Vagina (tissue), 2 donors: ENCODE measurements at regions not wholly inside any gene's neighbourhood (a gene's known extent, or its start where the extent isn't known, plus 50 kb on each side); places are given as distances from the start of the nearest gene placed in this dataset.
A peak's percentile ranks its signal among the peaks of the same experiment; 100 is the strongest.

ENCODE experiments used
- DNase-seq, 2 donors: peaks; one replicate each; pipeline ENCODE4 v3.0.0-alpha.2; 2017; ENCODE audit errors: extremely low spot score in 2 of 2
- H3K27ac ChIP-seq: fragments of 200-600 bp; sonication (generic); one replicate; pipeline ENCODE4 v1.5.1; 2019
- H3K27me3 ChIP-seq: fragments of 200-600 bp; sonication (generic); one replicate; pipeline ENCODE4 v1.5.1; 2019
- H3K36me3 ChIP-seq, 2 donors: fragments of 200-600 bp; sonication (generic); one replicate each; pipeline ENCODE4 v1.5.1; 2017 to 2019
- H3K4me1 ChIP-seq: fragments of 200-600 bp; sonication (generic); one replicate; pipeline ENCODE4 v1.5.1; 2019
- H3K4me3 ChIP-seq, 2 donors: fragments of 200-600 bp; sonication (generic); 1 replicate in 1 of 2; 2 replicates in 1 of 2; pipeline ENCODE4 v1.5.1; 2016 to 2019
- H3K9me3 ChIP-seq: fragments of 200-600 bp; sonication (generic); one replicate; pipeline ENCODE4 v1.5.1; 2019
- CTCF ChIP-seq, 3 experiments: fragments of 450-650 bp in 2 of 3; fragments of 200-600 bp in 1 of 3; sonication (generic) in 1 of 3; IDR thresholded peaks; one replicate each; pipeline ENCODE4 v1.5.1; 2017 to 2019; ENCODE audit warnings: antibody characterized with exemption in 3 of 3, mild to moderate bottlenecking in 2 of 3, moderate library complexity in 2 of 3
- POLR2A ChIP-seq, 2 donors: fragments of 450-650 bp; IDR thresholded peaks; one replicate each; pipeline ENCODE4 v1.6.1; 2017; ENCODE audit warnings: antibody characterized with exemption in 2 of 2, mild to moderate bottlenecking in 2 of 2, moderate library complexity in 2 of 2
- POLR2AphosphoS5 ChIP-seq, 2 donors: sonication (generic); formaldehyde crosslinking; IDR thresholded peaks; one replicate each; pipeline ENCODE4 v1.9.0; 2017; ENCODE audit warnings: antibody characterized with exemption in 2 of 2, mild to moderate bottlenecking in 2 of 2, low read depth in 1 of 2; ENCODE audit not compliant: insufficient read depth in 1 of 2
- intact Hi-C: fragments of 100-400 bp; cut with DNase I; formaldehyde crosslinking; loops from one replicate; pipeline ENCODE4 v1.15.1; 2023

DNA sequence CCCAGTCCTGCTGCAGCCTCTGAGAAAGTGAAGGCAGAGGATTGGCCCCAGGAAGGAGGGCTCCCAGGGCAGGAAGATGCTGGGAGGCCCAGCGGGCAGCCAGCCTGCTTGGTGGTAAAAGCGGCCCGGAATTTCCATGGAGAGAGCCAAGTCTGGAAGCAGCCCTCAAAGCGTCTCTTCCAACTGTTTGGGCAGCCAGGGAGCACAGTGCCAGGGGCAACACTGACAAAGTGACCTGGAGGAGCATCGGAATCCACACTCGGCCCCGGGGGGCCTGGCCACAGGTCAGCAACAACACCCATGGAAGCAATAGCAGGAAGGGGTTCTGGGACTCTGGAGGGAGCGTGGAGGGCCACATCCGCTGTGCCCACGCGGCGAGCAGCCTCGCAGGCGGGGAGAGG, 63.2 kb upstream of the FGFR2 start:
- Histone ChIP-seq H3K4me1 (peaks cover 22% of the 10 kb centered on the region), H3K27me3 (no peaks in the 10 kb centered on the region), H3K36me3 (no peaks in the 10 kb centered on the region), H3K9me3 (no peaks in the 10 kb centered on the region), H3K4me3 (no peak overlapping the region), H3K27ac (no peak overlapping the region)
- intact Hi-C loops = no loop called here
- DNase-seq = no peak
- no peak for TF ChIP-seq POLR2A (IDR thresholded peaks at IDR 0.05)
- no peak for TF ChIP-seq CTCF (IDR thresholded peaks at IDR 0.05)
- peak in 1 of 2 donors; percentile 20 for TF ChIP-seq POLR2AphosphoS5 (IDR thresholded peaks at IDR 0.05; ENCODE audit: insufficient read depth in 1 of 2, low read depth in 1 of 2)

DNA sequence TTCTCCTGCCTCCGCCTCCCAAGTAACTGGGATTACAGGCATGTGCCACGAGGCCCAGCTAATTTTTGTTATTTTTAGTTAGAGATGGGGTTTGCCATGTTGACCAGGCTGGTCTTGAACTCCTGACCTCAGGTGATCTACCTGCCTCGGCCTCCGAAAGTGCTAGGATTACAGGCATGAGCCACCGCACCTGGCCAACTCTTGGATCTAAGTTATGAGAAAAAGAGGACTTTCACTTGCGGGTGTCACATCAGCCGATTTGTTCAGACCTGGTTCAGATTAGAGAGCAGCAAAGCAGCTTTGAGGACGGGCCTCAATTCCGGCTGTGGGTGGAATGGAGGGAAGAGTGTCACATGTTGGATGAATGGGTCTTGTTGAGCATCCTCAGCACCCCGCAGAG, 61.0 kb upstream of the FGFR2 start:
- peaks cover 22% of the 10 kb centered on the region for H3K4me1 ChIP-seq
- intact Hi-C loops = no loop called here
- H3K36me3 ChIP-seq = no peaks in the 10 kb centered on the region
- H3K27ac ChIP-seq = no peak overlapping the region
- no peaks in the 10 kb centered on the region for H3K9me3 ChIP-seq
- H3K4me3 ChIP-seq = no peak overlapping the region
- no peak for DNase-seq
- no peaks in the 10 kb centered on the region for H3K27me3 ChIP-seq
- no peak for TF ChIP-seq POLR2A (IDR thresholded peaks at IDR 0.05)
- no peak for TF ChIP-seq CTCF (IDR thresholded peaks at IDR 0.05)
- no peak for TF ChIP-seq POLR2AphosphoS5 (IDR thresholded peaks at IDR 0.05; ENCODE audit: insufficient read depth in 1 of 2, low read depth in 1 of 2)

GRCh38 chr10:121658611-121659010, 60.4 kb upstream of the FGFR2 start:
- DNase-seq = no peak
- no peaks in the 10 kb centered on the region for H3K9me3 ChIP-seq
- no peak for TF ChIP-seq CTCF (IDR thresholded peaks at IDR 0.05)
- TF ChIP-seq POLR2A (IDR thresholded peaks at IDR 0.05) = no peak
- no peak for TF ChIP-seq POLR2AphosphoS5 (IDR thresholded peaks at IDR 0.05; ENCODE audit: insufficient read depth in 1 of 2, low read depth in 1 of 2)
- intact Hi-C loops = no loop called here
- H3K4me1 ChIP-seq = peaks cover 22% of the 10 kb centered on the region
- no peaks in the 10 kb centered on the region for H3K36me3 ChIP-seq
- no peak overlapping the region for H3K27ac ChIP-seq
- no peaks in the 10 kb centered on the region for H3K27me3 ChIP-seq
- no peak overlapping the region for H3K4me3 ChIP-seq

DNA sequence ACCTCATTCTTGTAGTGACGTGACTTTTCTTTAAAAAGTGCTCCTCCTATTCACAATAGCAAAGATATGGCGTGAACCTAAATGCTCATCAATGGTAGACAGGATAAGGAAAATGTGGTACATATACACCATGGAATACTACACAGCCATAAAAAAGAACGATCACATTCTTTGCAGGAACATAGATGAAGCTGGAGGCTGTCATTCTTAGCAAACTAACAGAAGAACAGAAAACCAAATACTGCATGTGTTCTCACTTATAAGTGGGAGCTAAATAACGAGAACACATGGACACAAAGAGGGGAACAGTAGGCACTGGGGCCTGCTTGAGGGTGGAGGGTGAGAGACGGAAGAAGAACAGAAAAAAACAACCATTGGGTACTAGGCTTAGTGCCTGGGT, 59.9 kb upstream of the FGFR2 start:
- Histone ChIP-seq H3K4me1 (peaks cover 22% of the 10 kb centered on the region), H3K36me3 (no peaks in the 10 kb centered on the region), H3K27me3 (no peaks in the 10 kb centered on the region), H3K27ac (no peak overlapping the region), H3K9me3 (no peaks in the 10 kb centered on the region), H3K4me3 (no peak overlapping the region)
- no peak for DNase-seq
- TF ChIP-seq POLR2A (IDR thresholded peaks at IDR 0.05) (no peak), POLR2AphosphoS5 (IDR thresholded peaks at IDR 0.05; ENCODE audit: insufficient read depth in 1 of 2, low read depth in 1 of 2) (no peak), CTCF (IDR thresholded peaks at IDR 0.05) (no peak)
- intact Hi-C loops = no loop called here

- TF ChIP-seq POLR2AphosphoS5 (IDR thresholded peaks at IDR 0.05; ENCODE audit: insufficient read depth in 1 of 2, low read depth in 1 of 2) (peak in 1 of 2 donors; percentile 37), POLR2A (IDR thresholded peaks at IDR 0.05) (no peak), CTCF (IDR thresholded peaks at IDR 0.05) (no peak)
- no peaks in the 10 kb centered on the region for H3K9me3 ChIP-seq
- H3K27ac ChIP-seq = no peak overlapping the region
- intact Hi-C loops = no loop called here
- H3K36me3 ChIP-seq = no peaks in the 10 kb centered on the region
- DNase-seq = no peak
- H3K4me1 ChIP-seq = peaks cover 18% of the 10 kb centered on the region
- no peak overlapping the region for H3K4me3 ChIP-seq
- H3K27me3 ChIP-seq = no peaks in the 10 kb centered on the region
These were observed 57.3 kb upstream of the FGFR2 start for GRCh38 chr10:121655254-121656144.
